H1 (cell line): ENCODE measurements at regions not wholly inside any gene's neighbourhood (a gene's known extent, or its start where the extent isn't known, plus 50 kb on each side); places are given as distances from the start of the nearest gene placed in this dataset.

ENCODE experiments used
- CTCF ChIA-PET: fragments of 300-600 bp; sonication (Branson Sonifier 250); formaldehyde crosslinking; loops from one replicate; lab custom pipeline; 2021; ENCODE audit not compliant: partially characterized antibody; lab: Charles Lee
- POLR2A ChIA-PET: fragments of 300-600 bp; sonication (Branson Sonifier 250); formaldehyde crosslinking; loops from one replicate; lab custom pipeline; 2021; ENCODE audit warnings: inconsistent platforms; ENCODE audit not compliant: partially characterized antibody; lab: Charles Lee
- DNase-seq, 2 experiments: peaks; one replicate each; pipeline versions ENCODE4 v3.0.0 to v3.0.0-alpha.2; 2010 to 2022; ENCODE audit warnings: low spot score in 2 of 2, low read depth in 1 of 2, mixed read lengths in 1 of 2
- FAIRE-seq: peaks from 2 replicates; lab custom pipeline; 2011; peaks lifted over from hg19 to GRCh38; lab: Jason Lieb, UNC
- H2AFZ ChIP-seq: 2 replicates; pipeline ENCODE4 v1.8.1; 2012; ENCODE audit warnings: low read length, inconsistent platforms
- H2AK5ac ChIP-seq: 2 replicates; pipeline ENCODE4 v1.6.1; 2013; ENCODE audit warnings: low read depth, low read length
- H2BK120ac ChIP-seq: replicated peaks from 2 replicates; pipeline ENCODE3; 2013; ENCODE audit warnings: low read depth, low read length, inconsistent platforms
- H2BK12ac ChIP-seq: 2 replicates; pipeline ENCODE4 v1.6.1; 2013; ENCODE audit warnings: low read depth, low read length
- H2BK15ac ChIP-seq: 2 replicates; pipeline ENCODE4 v1.6.1; 2013; ENCODE audit warnings: low read length
- H2BK20ac ChIP-seq: 2 replicates; pipeline ENCODE4 v1.6.1; 2013; ENCODE audit warnings: low read length
- H2BK5ac ChIP-seq: 2 replicates; pipeline ENCODE4 v1.6.1; 2013; ENCODE audit warnings: low read depth, low read length
- H3K14ac ChIP-seq: 2 replicates; pipeline ENCODE4 v1.6.1; 2013; ENCODE audit warnings: inconsistent platforms; ENCODE audit not compliant: insufficient read length
- H3K18ac ChIP-seq: 2 replicates; pipeline ENCODE4 v1.6.1; 2013; ENCODE audit warnings: low read length; ENCODE audit errors: extremely low read depth
- H3K23ac ChIP-seq: 2 replicates; pipeline ENCODE4 v1.6.1; 2013; ENCODE audit warnings: inconsistent platforms; ENCODE audit not compliant: insufficient read length
- H3K23me2 ChIP-seq: 2 replicates; pipeline ENCODE4 v1.6.1; 2013; ENCODE audit warnings: low read depth, low read length
- H3K27ac ChIP-seq: 2 replicates; pipeline ENCODE4 v1.6.1; 2011; ENCODE audit warnings: low read depth, low read length, inconsistent platforms
- H3K27me3 ChIP-seq, 4 experiments: replicated peaks in 1 of 4; 1 replicate in 1 of 4; 2 replicates in 3 of 4; pipeline versions ENCODE4 v1.6.1 to v1.8.1; 2011 to 2013; ENCODE audit warnings: low read length in 3 of 4, mild to moderate bottlenecking in 3 of 4, inconsistent platforms in 2 of 4, mixed read lengths in 2 of 4, moderate library complexity in 1 of 4; ENCODE audit not compliant: control insufficient read depth in 3 of 4, insufficient read depth in 3 of 4; ENCODE audit errors: extremely low read depth in 1 of 4
- H3K36me3 ChIP-seq, 4 experiments: 2 replicates each; pipeline versions ENCODE4 v1.6.1 to v1.8.1; 2011 to 2013; ENCODE audit warnings: mild to moderate bottlenecking in 4 of 4, low read length in 3 of 4, moderate library complexity in 2 of 4, control low read depth in 1 of 4, inconsistent platforms in 1 of 4; ENCODE audit not compliant: insufficient read depth in 4 of 4, control insufficient read depth in 2 of 4
- H3K4ac ChIP-seq: replicated peaks from 2 replicates; pipeline ENCODE3; 2013; ENCODE audit warnings: low read length, low read depth, mixed read lengths, inconsistent platforms; ENCODE audit not compliant: insufficient read length
- H3K4me1 ChIP-seq, 4 experiments: replicated peaks in 1 of 4; 1 replicate in 1 of 4; 2 replicates in 3 of 4; pipeline versions ENCODE4 v1.6.1 to v1.8.1; 2011 to 2013; ENCODE audit warnings: low read length in 3 of 4, inconsistent platforms in 2 of 4, mixed read lengths in 1 of 4; ENCODE audit not compliant: insufficient read depth in 4 of 4, control insufficient read depth in 3 of 4
- H3K4me2 ChIP-seq, 2 experiments: 2 replicates each; pipeline versions ENCODE4 v1.6.1 to v1.8.1; 2011 to 2013; ENCODE audit warnings: low read depth in 2 of 2, low read length in 2 of 2, control low read depth in 1 of 2, inconsistent platforms in 1 of 2, mild to moderate bottlenecking in 1 of 2; ENCODE audit not compliant: insufficient read depth in 1 of 2
- H3K4me3 ChIP-seq, 4 experiments: fragments of 200-600, 300-600 bp in 1 of 4; sonication (generic), shearing (Covaris generic), sonication (Bioruptor Twin) in 1 of 4; 2 replicates each; pipeline versions ENCODE4 v1.5.1 to v1.8.1; 2011 to 2016; ENCODE audit warnings: low read length in 4 of 4, low read depth in 3 of 4, control low read depth in 2 of 4, inconsistent platforms in 2 of 4, mild to moderate bottlenecking in 2 of 4, mixed read lengths in 1 of 4, moderate library complexity in 1 of 4; ENCODE audit not compliant: insufficient read depth in 2 of 4; ENCODE audit errors: extremely low read depth in 1 of 4
- H3K56ac ChIP-seq: replicated peaks from 2 replicates; pipeline ENCODE3; 2013; ENCODE audit warnings: low read depth, mild to moderate bottlenecking, mixed read lengths, low read length, inconsistent platforms; ENCODE audit not compliant: insufficient read length
- H3K79me1 ChIP-seq: 2 replicates; pipeline ENCODE4 v1.6.1; 2013; ENCODE audit warnings: low read depth, low read length, control low read depth
- H3K79me2 ChIP-seq, 2 experiments: 2 replicates each; pipeline versions ENCODE4 v1.6.1 to v1.8.1; 2012 to 2013; ENCODE audit warnings: low read length in 2 of 2, mild to moderate bottlenecking in 2 of 2, inconsistent platforms in 1 of 2; ENCODE audit not compliant: insufficient read depth in 2 of 2, control insufficient read depth in 1 of 2
- H3K9ac ChIP-seq, 4 experiments: replicated peaks in 1 of 4; 1 replicate in 1 of 4; 2 replicates in 3 of 4; pipeline versions ENCODE4 v1.6.1 to v1.8.1; 2011 to 2013; ENCODE audit warnings: low read depth in 3 of 4, low read length in 3 of 4, control low read depth in 2 of 4, mild to moderate bottlenecking in 2 of 4, moderate library complexity in 2 of 4, inconsistent platforms in 1 of 4; ENCODE audit errors: extremely low read depth in 1 of 4
- H3K9me3 ChIP-seq, 2 experiments: 2 replicates each; pipeline versions ENCODE4 v1.6.1 to v1.8.1; 2012 to 2013; ENCODE audit warnings: mild to moderate bottlenecking in 2 of 2, moderate library complexity in 2 of 2, control low read depth in 1 of 2, inconsistent platforms in 1 of 2, low read depth in 1 of 2, low read length in 1 of 2, mixed read lengths in 1 of 2; ENCODE audit not compliant: insufficient read depth in 2 of 2
- H4K20me1 ChIP-seq, 2 experiments: replicated peaks in 1 of 2; 2 replicates each; pipeline versions ENCODE3 to v1.8.1; 2011 to 2013; ENCODE audit warnings: inconsistent platforms in 2 of 2, low read length in 2 of 2, mild to moderate bottlenecking in 1 of 2; ENCODE audit not compliant: insufficient read depth in 2 of 2, control insufficient read depth in 1 of 2
- H4K5ac ChIP-seq: 2 replicates; pipeline ENCODE4 v1.6.1; 2013; ENCODE audit warnings: low read length, low read depth, mixed read lengths, inconsistent platforms; ENCODE audit not compliant: insufficient read length
- H4K8ac ChIP-seq: 2 replicates; pipeline ENCODE4 v1.8.0; 2013; ENCODE audit warnings: mild to moderate bottlenecking, moderate library complexity, low read length, inconsistent platforms; ENCODE audit not compliant: insufficient read depth; ENCODE audit errors: extremely low read depth
- H4K91ac ChIP-seq: replicated peaks from 2 replicates; pipeline ENCODE3; 2013; ENCODE audit warnings: low read length, mixed read lengths, inconsistent platforms; ENCODE audit not compliant: insufficient read length
- FOSL1 ChIP-seq: IDR thresholded peaks from 2 replicates; pipeline ENCODE4 v1.6.1; 2011; ENCODE audit warnings: mild to moderate bottlenecking, low read depth, low read length, moderate library complexity; ENCODE audit not compliant: insufficient read depth
- HDAC2 ChIP-seq, 2 experiments: fragments of 300-600 bp in 1 of 2; sonication (generic) in 1 of 2; IDR thresholded peaks; 2 replicates each; pipeline ENCODE4 v1.6.1; 2011 to 2012; ENCODE audit warnings: low read depth in 2 of 2, low read length in 2 of 2, mild to moderate bottlenecking in 2 of 2, moderate library complexity in 2 of 2, borderline replicate concordance in 1 of 2, inconsistent platforms in 1 of 2
- SIRT6 ChIP-seq: IDR thresholded peaks from one replicate; pipeline ENCODE4 v1.7.1; 2012; ENCODE audit warnings: low read length, inconsistent platforms
- WGBS, 2 experiments: shearing (Covaris generic) in 1 of 2; methylation state at CpG; one replicate each; pipeline versions ENCODE4 v1.1.6 to v1.1.7; 2013 to 2015; ENCODE audit warnings: low lambda C conversion rate in 2 of 2, mixed read lengths in 2 of 2, inconsistent platforms in 1 of 2, low coverage in 1 of 2, missing lambda C conversion rate in 1 of 2; ENCODE audit not compliant: insufficient replicate concordance in 2 of 2, insufficient coverage in 1 of 2, insufficient read length in 1 of 2; ENCODE audit errors: extremely low coverage in 1 of 2, missing lambda C conversion rate in 1 of 2; 5-methylcytosine and 5-hydroxymethylcytosine counted together

- no peaks in the 10 kb centered on the region for H3K4me1 ChIP-seq
- no peak overlapping the region for H2AFZ ChIP-seq
- no peak overlapping the region for H3K4me3 ChIP-seq
- H2BK12ac ChIP-seq: no peak overlapping the region
- H2BK5ac ChIP-seq: no peak overlapping the region
- H3K9ac ChIP-seq: no peak overlapping the region
- POLR2A ChIA-PET: no interaction called here
- no peak overlapping the region for H3K4me2 ChIP-seq
- no peak overlapping the region for H4K8ac ChIP-seq
- H3K23ac ChIP-seq: no peak overlapping the region
- no peak overlapping the region for H3K56ac ChIP-seq
- H2AK5ac ChIP-seq: no peak overlapping the region
- H3K14ac ChIP-seq: no peak overlapping the region
- H3K18ac ChIP-seq: no peak overlapping the region
- H3K79me1 ChIP-seq: no peaks in the 10 kb centered on the region
- H3K9me3 ChIP-seq: no peaks in the 10 kb centered on the region
- TF ChIP-seq FOSL1 (no peak), HDAC2 (IDR thresholded peaks at IDR 0.05; ENCODE audit: borderline replicate concordance in 1 of 2, low read depth in 2 of 2, low read length in 2 of 2) (no peak), SIRT6 (no peak)
- TF ChIP-seq, all 59 proteins: peak for 0
- DNase-seq (no peak), FAIRE-seq (no peak)
- Histone ChIP-seq H3K27me3 (no peaks in the 10 kb centered on the region), H3K36me3 (no peaks in the 10 kb centered on the region), H3K79me2 (no peaks in the 10 kb centered on the region), H2BK15ac (no peak overlapping the region), H2BK20ac (no peak overlapping the region), H4K20me1 (no peaks in the 10 kb centered on the region), H2BK120ac (no peak overlapping the region), H4K91ac (no peak overlapping the region), H3K4ac (no peak overlapping the region), H3K23me2 (no peaks in the 10 kb centered on the region; the same call in 1 of the 2 replicates), H4K5ac (no peak overlapping the region), H3K27ac (no peak overlapping the region)
- WGBS, 2 experiments: 90% methylated on average over 2 of the region's 2 CpGs; no CpG with 5 or more reads in 1 of the 2 experiments
- CTCF ChIA-PET: no interaction called here
Measured at GRCh38 chr4:96809563-96809962, 969.7 kb downstream of the PDHA2 start.
